Sigmoid colon (tissue), 4 donors: ENCODE measurements at regions not wholly inside any gene's neighbourhood (a gene's known extent, or its start where the extent isn't known, plus 50 kb on each side); places are given as distances from the start of the nearest gene placed in this dataset.

ENCODE experiments used
- POLR2A ChIP-seq, 2 donors: fragments of 450-650 bp; IDR thresholded peaks; one replicate each; pipeline ENCODE4 v1.6.1; 2016; ENCODE audit warnings: antibody characterized with exemption in 2 of 2, mild to moderate bottlenecking in 2 of 2, moderate library complexity in 2 of 2
- POLR2AphosphoS5 ChIP-seq, 4 donors: sonication (generic); formaldehyde crosslinking; IDR thresholded peaks; one replicate each; pipeline ENCODE4 v1.6.1; 2017; ENCODE audit warnings: antibody characterized with exemption in 4 of 4
- TF ChIP-seq, protein P1 (sequence below), 4 experiments: fragments of 450-650 bp in 3 of 4; fragments of 200-600 bp in 1 of 4; IDR thresholded peaks; one replicate each; pipeline ENCODE4 v1.5.1; 2016 to 2019; ENCODE audit warnings: antibody characterized with exemption in 4 of 4, mild to moderate bottlenecking in 3 of 4, moderate library complexity in 2 of 4

DNA sequence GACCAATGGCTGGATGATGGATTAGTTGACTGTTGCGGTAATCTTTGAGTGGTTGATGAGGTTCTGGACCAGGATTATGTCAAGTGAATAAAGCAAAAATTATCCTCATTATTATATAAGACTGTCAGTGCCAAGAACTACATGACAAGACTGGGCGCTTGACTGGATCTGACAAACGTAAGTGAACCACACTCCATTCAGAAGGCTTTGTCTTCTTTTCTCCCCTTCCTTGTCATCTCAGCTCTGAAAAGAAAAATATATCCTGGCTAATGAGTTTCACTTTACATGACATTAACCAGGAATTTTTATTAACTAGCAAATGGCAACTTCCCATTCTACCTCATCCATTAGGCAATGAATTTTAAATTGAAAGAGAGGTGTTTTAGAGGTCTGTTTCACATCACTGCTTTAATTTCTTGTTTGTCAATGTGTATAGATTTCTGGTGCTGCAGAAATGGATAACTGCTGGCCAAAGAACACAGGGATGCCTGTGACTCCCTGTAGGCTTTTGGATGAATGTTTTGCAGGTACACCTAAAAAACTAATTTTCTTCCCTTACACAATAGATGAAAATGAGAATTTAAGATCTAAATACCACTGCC lies 150.1 kb downstream of the ELOVL4 start:
- TF ChIP-seq POLR2AphosphoS5 (IDR thresholded peaks at IDR 0.05) (no peak), POLR2A (IDR thresholded peaks at IDR 0.05) (no peak)
- TF ChIP-seq, protein P1, sequence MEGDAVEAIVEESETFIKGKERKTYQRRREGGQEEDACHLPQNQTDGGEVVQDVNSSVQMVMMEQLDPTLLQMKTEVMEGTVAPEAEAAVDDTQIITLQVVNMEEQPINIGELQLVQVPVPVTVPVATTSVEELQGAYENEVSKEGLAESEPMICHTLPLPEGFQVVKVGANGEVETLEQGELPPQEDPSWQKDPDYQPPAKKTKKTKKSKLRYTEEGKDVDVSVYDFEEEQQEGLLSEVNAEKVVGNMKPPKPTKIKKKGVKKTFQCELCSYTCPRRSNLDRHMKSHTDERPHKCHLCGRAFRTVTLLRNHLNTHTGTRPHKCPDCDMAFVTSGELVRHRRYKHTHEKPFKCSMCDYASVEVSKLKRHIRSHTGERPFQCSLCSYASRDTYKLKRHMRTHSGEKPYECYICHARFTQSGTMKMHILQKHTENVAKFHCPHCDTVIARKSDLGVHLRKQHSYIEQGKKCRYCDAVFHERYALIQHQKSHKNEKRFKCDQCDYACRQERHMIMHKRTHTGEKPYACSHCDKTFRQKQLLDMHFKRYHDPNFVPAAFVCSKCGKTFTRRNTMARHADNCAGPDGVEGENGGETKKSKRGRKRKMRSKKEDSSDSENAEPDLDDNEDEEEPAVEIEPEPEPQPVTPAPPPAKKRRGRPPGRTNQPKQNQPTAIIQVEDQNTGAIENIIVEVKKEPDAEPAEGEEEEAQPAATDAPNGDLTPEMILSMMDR (IDR thresholded peaks at IDR 0.05) = no peak
